Astrocyte of the cerebellum (primary cell): ENCODE measurements at regions not wholly inside any gene's neighbourhood (a gene's known extent, or its start where the extent isn't known, plus 50 kb on each side); places are given as distances from the start of the nearest gene placed in this dataset.
A peak's percentile ranks its signal among the peaks of the same experiment; 100 is the strongest.

ENCODE experiments used
- DNase-seq: peaks from one replicate; pipeline ENCODE4 v3.0.0-alpha.2; 2011; ENCODE audit warnings: low read depth
- H3K4me3 ChIP-seq: 2 replicates; pipeline ENCODE4 v1.5.1; 2011; ENCODE audit warnings: mild to moderate bottlenecking, low read depth, low read length, moderate library complexity
- CTCF ChIP-seq: IDR thresholded peaks from 2 replicates; pipeline ENCODE4 v1.5.1; 2012; ENCODE audit warnings: low read length, low read depth, moderate library complexity, mild to moderate bottlenecking; ENCODE audit errors: missing control alignments
- in situ Hi-C: cut with HindIII; loops from 2 replicates; pipeline ENCODE4 v1.10.0; 2017; ENCODE audit warnings: low sequenced_read_pairs

GRCh38 chr2:9749546-9750223 lies 93.6 kb upstream of the TAF1B start:
- DNase-seq: no peak
- no peak for TF ChIP-seq CTCF
- H3K4me3 ChIP-seq: no peak overlapping the region
- in situ Hi-C loops: no loop called here

GRCh38 chr2:9750224-9751215 lies 92.8 kb upstream of the TAF1B start:
- in situ Hi-C loops: no loop called here
- no peak for TF ChIP-seq CTCF

GRCh38 chr2:9751831-9752230 lies 91.4 kb upstream of the TAF1B start:
- DNase-seq: no peak
- TF ChIP-seq CTCF: no peak
- in situ Hi-C loops: no loop called here
- no peak overlapping the region for H3K4me3 ChIP-seq

More at GRCh38 chr2:9750224-9751215, 92.8 kb upstream of the TAF1B start:
- DNase-seq: no peak
- no peak overlapping the region for H3K4me3 ChIP-seq

- no peak for TF ChIP-seq CTCF
- DNase-seq: no peak
- in situ Hi-C loops: no loop called here
- no peak overlapping the region for H3K4me3 ChIP-seq
Measured at GRCh38 chr2:9752441-9753275, 90.6 kb upstream of the TAF1B start.

- DNase-seq: peak; percentile 55
- TF ChIP-seq CTCF: no peak
- in situ Hi-C loops: no loop called here
- H3K4me3 ChIP-seq: no peak overlapping the region
Measured at GRCh38 chr2:9753276-9753600, 90.0 kb upstream of the TAF1B start.
